ENCODE measurements at regions not wholly inside any gene's neighbourhood (a gene's known extent, or its start where the extent isn't known, plus 50 kb on each side); places are given as distances from the start of the nearest gene placed in this dataset.

DNA sequence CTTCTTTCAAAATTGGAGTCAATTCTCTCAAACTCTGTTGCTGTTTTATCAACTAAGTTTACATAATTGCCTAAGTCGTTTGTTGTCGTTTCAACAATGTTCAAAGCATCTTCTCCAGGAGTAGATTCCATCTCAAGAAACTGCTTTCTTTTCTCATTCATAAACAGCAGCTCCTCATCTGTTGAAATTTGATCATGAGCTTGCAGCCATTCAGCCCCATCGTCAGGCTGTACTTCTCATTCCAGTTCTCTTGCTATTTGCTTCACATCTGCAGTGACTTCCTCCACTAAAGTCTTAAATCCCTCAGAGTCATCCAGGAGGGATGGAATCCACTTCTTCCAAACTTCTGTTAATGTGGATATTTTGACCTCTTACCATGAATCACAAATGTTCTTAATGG lies 230.6 kb downstream of the IRF8 start:
- WGBS, 2 donors (ENCODE audit: extremely low coverage in 2 of 2, insufficient read length in 2 of 2, insufficient replicate concordance in 1 of 2), result no CpG with 5 or more reads among the region's 3 CpGs
- H4K8ac ChIP-seq (ENCODE audit: low read depth, low read length), result no peak overlapping the region
- H4K91ac ChIP-seq (ENCODE audit: low read depth, low read length, poor library complexity), result no peak overlapping the region
- H2BK12ac ChIP-seq (ENCODE audit: low read length), result no peak overlapping the region
- no peak overlapping the region for H3K4ac ChIP-seq (ENCODE audit: low read length)
- no peak overlapping the region for H2AK5ac ChIP-seq (ENCODE audit: low read depth, low read length)
- no peak overlapping the region for H3K4me3 ChIP-seq (ENCODE audit: low read length in 2 of 2)
- H2BK5ac ChIP-seq (ENCODE audit: low read length), result no peak overlapping the region
- no peak overlapping the region for H3K4me2 ChIP-seq (ENCODE audit: insufficient read depth, low read length, poor library complexity, severe bottlenecking)
- H3K18ac ChIP-seq (ENCODE audit: low read length), result no peak overlapping the region
- H3K4me1 ChIP-seq (ENCODE audit: control insufficient read depth in 2 of 2, insufficient read depth in 1 of 2, low read depth in 1 of 2, low read length in 2 of 2), result no peaks in the 10 kb centered on the region
- no peak overlapping the region for H3K27ac ChIP-seq (replicated peaks; ENCODE audit: low read length)
- H3K9me3 ChIP-seq (replicated peaks in 1 of 2; ENCODE audit: control insufficient read depth in 2 of 2, insufficient read depth in 1 of 2, low read depth in 1 of 2, low read length in 2 of 2), result no peaks in the 10 kb centered on the region
- no peak overlapping the region for H3K14ac ChIP-seq (ENCODE audit: low read length)
- H3K23ac ChIP-seq (ENCODE audit: low read depth, low read length, poor library complexity), result no peak overlapping the region
- H3K9ac ChIP-seq (ENCODE audit: low read depth, low read length, poor library complexity), result no peak overlapping the region
- H3K27me3 ChIP-seq (ENCODE audit: control insufficient read depth in 3 of 3, insufficient read depth in 3 of 3, low read depth in 1 of 3, low read length in 3 of 3), result peaks cover 0 to 10% (median 0%) of the 10 kb centered on the region in 3 experiments
- no peaks in the 10 kb centered on the region for H3K36me3 ChIP-seq (replicated peaks in 1 of 2; ENCODE audit: control insufficient read depth in 2 of 2, insufficient read depth in 2 of 2, low read length in 2 of 2)
- H2BK120ac ChIP-seq (ENCODE audit: low read depth, low read length), result no peak overlapping the region
- no peak overlapping the region for H2BK15ac ChIP-seq (ENCODE audit: low read length)
- no peak overlapping the region for H2AFZ ChIP-seq (ENCODE audit: low read length)
- DNase-seq (ENCODE audit: low spot score), result no peak
- no peaks in the 10 kb centered on the region for H3K79me1 ChIP-seq (ENCODE audit: low read depth, low read length)

DNA sequence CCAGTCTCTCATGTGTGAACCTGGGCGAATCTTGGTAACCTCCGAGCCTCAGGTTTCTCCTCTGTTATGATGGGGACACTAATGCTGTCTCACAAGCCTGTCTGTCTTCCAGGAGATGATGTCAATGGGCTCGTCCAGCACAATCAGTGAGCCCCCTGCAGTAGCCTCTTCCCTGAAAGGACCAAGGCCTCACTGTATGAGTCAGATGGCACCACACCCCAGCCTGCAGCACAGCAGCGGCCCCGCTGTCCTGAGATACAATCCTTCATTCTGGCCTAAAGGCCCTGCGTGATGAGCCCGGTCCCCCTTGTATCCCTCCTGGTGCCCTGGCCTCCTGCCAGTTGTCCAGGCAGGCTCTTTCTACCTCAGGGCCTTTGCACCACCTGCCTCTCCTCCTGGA lies 234.4 kb downstream of the IRF8 start:
- peak overlapping the region; percentile 15 for H3K18ac ChIP-seq (ENCODE audit: low read length)
- H3K4me3 ChIP-seq (ENCODE audit: low read length in 2 of 2), result no peak overlapping the region
- no CpG with 5 or more reads among the region's 7 CpGs for WGBS, 2 donors (ENCODE audit: extremely low coverage in 2 of 2, insufficient read length in 2 of 2, insufficient replicate concordance in 1 of 2)
- peaks cover 0 to 3% (median 0%) of the 10 kb centered on the region in 3 experiments for H3K27me3 ChIP-seq (ENCODE audit: control insufficient read depth in 3 of 3, insufficient read depth in 3 of 3, low read depth in 1 of 3, low read length in 3 of 3)
- H3K4me2 ChIP-seq (ENCODE audit: insufficient read depth, low read length, poor library complexity, severe bottlenecking), result no peak overlapping the region
- H3K79me1 ChIP-seq (ENCODE audit: low read depth, low read length), result no peaks in the 10 kb centered on the region
- H2AK5ac ChIP-seq (ENCODE audit: low read depth, low read length), result no peak overlapping the region
- no peaks in the 10 kb centered on the region for H3K36me3 ChIP-seq (replicated peaks in 1 of 2; ENCODE audit: control insufficient read depth in 2 of 2, insufficient read depth in 2 of 2, low read length in 2 of 2)
- peaks cover 0 to 3% of the 10 kb centered on the region in 2 donors for H3K9me3 ChIP-seq (replicated peaks in 1 of 2; ENCODE audit: control insufficient read depth in 2 of 2, insufficient read depth in 1 of 2, low read depth in 1 of 2, low read length in 2 of 2)
- H2BK15ac ChIP-seq (ENCODE audit: low read length), result no peak overlapping the region
- H3K9ac ChIP-seq (ENCODE audit: low read depth, low read length, poor library complexity), result no peak overlapping the region
- DNase-seq (ENCODE audit: low spot score), result no peak
- no peak overlapping the region for H2BK5ac ChIP-seq (ENCODE audit: low read length)
- H2BK12ac ChIP-seq (ENCODE audit: low read length), result no peak overlapping the region
- no peak overlapping the region for H3K14ac ChIP-seq (ENCODE audit: low read length)
- H3K4ac ChIP-seq (ENCODE audit: low read length), result no peak overlapping the region
- H2BK120ac ChIP-seq (ENCODE audit: low read depth, low read length), result no peak overlapping the region
- H3K27ac ChIP-seq (replicated peaks; ENCODE audit: low read length), result no peak overlapping the region
- no peak overlapping the region for H4K91ac ChIP-seq (ENCODE audit: low read depth, low read length, poor library complexity)
- no peaks in the 10 kb centered on the region for H3K4me1 ChIP-seq (ENCODE audit: control insufficient read depth in 2 of 2, insufficient read depth in 1 of 2, low read depth in 1 of 2, low read length in 2 of 2)
- no peak overlapping the region for H4K8ac ChIP-seq (ENCODE audit: low read depth, low read length)
- no peak overlapping the region for H2AFZ ChIP-seq (ENCODE audit: low read length)
- H3K23ac ChIP-seq (ENCODE audit: low read depth, low read length, poor library complexity), result no peak overlapping the region

DNA sequence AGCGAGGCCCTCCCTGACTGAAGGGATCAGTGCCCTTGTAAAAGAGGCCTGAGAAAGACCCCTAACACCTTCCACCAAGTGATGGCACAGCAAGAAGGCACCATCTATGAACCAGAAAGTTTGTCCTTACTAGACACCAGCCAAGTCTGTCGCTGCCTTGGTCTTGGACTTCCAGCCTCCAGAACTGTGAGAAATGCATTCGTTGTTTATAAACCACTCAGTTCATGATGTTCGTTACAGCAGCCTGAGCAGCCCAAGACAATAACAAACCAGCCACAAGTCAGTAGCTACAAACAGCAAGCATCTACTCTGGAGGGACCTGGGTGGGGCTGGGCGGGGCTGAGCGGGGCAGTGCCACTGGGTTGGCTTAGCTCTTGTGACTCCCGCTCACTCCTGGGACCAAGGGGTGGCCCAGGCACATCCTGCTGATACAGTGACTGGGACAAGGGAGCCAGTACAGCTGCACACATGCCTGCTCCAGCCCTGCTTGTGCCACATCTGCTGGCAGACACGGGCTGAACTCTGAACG lies 234.9 kb downstream of the IRF8 start:
- no CpG with 5 or more reads among the region's 9 CpGs for WGBS, 2 donors (ENCODE audit: extremely low coverage in 2 of 2, insufficient read length in 2 of 2, insufficient replicate concordance in 1 of 2)
- H3K18ac ChIP-seq (ENCODE audit: low read length), result peak overlapping the region; percentile 45
- H3K36me3 ChIP-seq (replicated peaks in 1 of 2; ENCODE audit: control insufficient read depth in 2 of 2, insufficient read depth in 2 of 2, low read length in 2 of 2), result no peaks in the 10 kb centered on the region
- no peak overlapping the region for H4K91ac ChIP-seq (ENCODE audit: low read depth, low read length, poor library complexity)
- H2BK120ac ChIP-seq (ENCODE audit: low read depth, low read length), result no peak overlapping the region
- no peak overlapping the region for H3K4me2 ChIP-seq (ENCODE audit: insufficient read depth, low read length, poor library complexity, severe bottlenecking)
- no peak overlapping the region for H2AFZ ChIP-seq (ENCODE audit: low read length)
- no peak for DNase-seq (ENCODE audit: low spot score)
- H3K9ac ChIP-seq (ENCODE audit: low read depth, low read length, poor library complexity), result no peak overlapping the region
- H2BK5ac ChIP-seq (ENCODE audit: low read length), result no peak overlapping the region
- no peaks in the 10 kb centered on the region for H3K4me1 ChIP-seq (ENCODE audit: control insufficient read depth in 2 of 2, insufficient read depth in 1 of 2, low read depth in 1 of 2, low read length in 2 of 2)
- no peak overlapping the region for H3K4ac ChIP-seq (ENCODE audit: low read length)
- H3K23ac ChIP-seq (ENCODE audit: low read depth, low read length, poor library complexity), result peak overlapping the region; percentile 6
- peaks cover 0 to 3% (median 0%) of the 10 kb centered on the region in 3 experiments for H3K27me3 ChIP-seq (ENCODE audit: control insufficient read depth in 3 of 3, insufficient read depth in 3 of 3, low read depth in 1 of 3, low read length in 3 of 3)
- H2BK15ac ChIP-seq (ENCODE audit: low read length), result no peak overlapping the region
- no peaks in the 10 kb centered on the region for H3K79me1 ChIP-seq (ENCODE audit: low read depth, low read length)
- H3K27ac ChIP-seq (replicated peaks; ENCODE audit: low read length), result no peak overlapping the region
- no peak overlapping the region for H2AK5ac ChIP-seq (ENCODE audit: low read depth, low read length)
- peak overlapping the region in 1 of 2 donors; percentile 38 for H3K4me3 ChIP-seq (ENCODE audit: low read length in 2 of 2)
- H4K8ac ChIP-seq (ENCODE audit: low read depth, low read length), result no peak overlapping the region
- no peak overlapping the region for H3K14ac ChIP-seq (ENCODE audit: low read length)
- H2BK12ac ChIP-seq (ENCODE audit: low read length), result peak overlapping the region; percentile 64
- H3K9me3 ChIP-seq (replicated peaks in 1 of 2; ENCODE audit: control insufficient read depth in 2 of 2, insufficient read depth in 1 of 2, low read depth in 1 of 2, low read length in 2 of 2), result peaks cover 0 to 3% of the 10 kb centered on the region in 2 donors

DNA sequence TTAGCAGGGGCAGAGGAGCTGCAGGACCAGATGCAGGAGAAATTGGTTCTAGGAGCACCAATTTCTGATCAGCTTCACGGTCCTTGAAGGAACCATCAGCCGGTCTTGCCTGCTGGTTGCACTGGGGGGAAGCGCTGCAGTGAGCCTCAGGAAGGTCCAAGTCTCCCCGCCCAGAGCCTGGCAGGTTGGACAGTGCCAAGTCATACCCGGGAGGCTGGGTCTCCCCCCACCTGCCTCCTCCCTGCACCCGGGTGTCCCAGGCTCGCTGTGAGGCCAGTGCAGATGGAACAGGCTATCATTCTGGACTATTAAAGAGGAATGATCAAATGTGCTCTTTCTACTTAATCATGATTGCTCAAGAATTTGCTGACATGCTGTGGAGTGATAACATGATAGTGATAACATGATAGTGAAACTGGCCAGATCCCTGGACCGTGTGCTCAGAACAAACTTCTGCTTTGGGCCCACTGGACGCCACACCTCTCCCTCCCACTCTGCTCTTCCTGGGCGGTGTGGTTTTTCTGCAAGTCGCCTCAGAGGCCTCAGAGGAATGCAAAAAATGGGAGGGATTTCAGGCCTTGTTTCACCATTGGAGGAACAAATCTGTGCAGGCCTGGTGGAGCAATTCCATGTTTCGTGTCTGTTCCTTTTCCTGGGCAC lies 236.0 kb downstream of the IRF8 start:
- H2AFZ ChIP-seq (ENCODE audit: low read length), result no peak overlapping the region
- no CpG with 5 or more reads among the region's 12 CpGs for WGBS, 2 donors (ENCODE audit: extremely low coverage in 2 of 2, insufficient read length in 2 of 2, insufficient replicate concordance in 1 of 2)
- H3K36me3 ChIP-seq (replicated peaks in 1 of 2; ENCODE audit: control insufficient read depth in 2 of 2, insufficient read depth in 2 of 2, low read length in 2 of 2), result no peaks in the 10 kb centered on the region
- H3K9me3 ChIP-seq (replicated peaks in 1 of 2; ENCODE audit: control insufficient read depth in 2 of 2, insufficient read depth in 1 of 2, low read depth in 1 of 2, low read length in 2 of 2), result peaks cover 0 to 3% of the 10 kb centered on the region in 2 donors
- no peaks in the 10 kb centered on the region for H3K79me1 ChIP-seq (ENCODE audit: low read depth, low read length)
- H2AK5ac ChIP-seq (ENCODE audit: low read depth, low read length), result no peak overlapping the region
- peaks cover 0 to 3% (median 0%) of the 10 kb centered on the region in 3 experiments for H3K27me3 ChIP-seq (ENCODE audit: control insufficient read depth in 3 of 3, insufficient read depth in 3 of 3, low read depth in 1 of 3, low read length in 3 of 3)
- H3K4me3 ChIP-seq (ENCODE audit: low read length in 2 of 2), result no peak overlapping the region
- H3K27ac ChIP-seq (replicated peaks; ENCODE audit: low read length), result no peak overlapping the region
- no peak overlapping the region for H4K91ac ChIP-seq (ENCODE audit: low read depth, low read length, poor library complexity)
- no peak overlapping the region for H2BK5ac ChIP-seq (ENCODE audit: low read length)
- H3K14ac ChIP-seq (ENCODE audit: low read length), result no peak overlapping the region
- H3K23ac ChIP-seq (ENCODE audit: low read depth, low read length, poor library complexity), result peak overlapping the region; percentile 9
- H2BK12ac ChIP-seq (ENCODE audit: low read length), result no peak overlapping the region
- no peak overlapping the region for H4K8ac ChIP-seq (ENCODE audit: low read depth, low read length)
- H3K4me1 ChIP-seq (ENCODE audit: control insufficient read depth in 2 of 2, insufficient read depth in 1 of 2, low read depth in 1 of 2, low read length in 2 of 2), result no peaks in the 10 kb centered on the region
- no peak overlapping the region for H2BK120ac ChIP-seq (ENCODE audit: low read depth, low read length)
- no peak overlapping the region for H3K4me2 ChIP-seq (ENCODE audit: insufficient read depth, low read length, poor library complexity, severe bottlenecking)
- H3K9ac ChIP-seq (ENCODE audit: low read depth, low read length, poor library complexity), result no peak overlapping the region
- H3K4ac ChIP-seq (ENCODE audit: low read length), result no peak overlapping the region
- no peak overlapping the region for H2BK15ac ChIP-seq (ENCODE audit: low read length)
- no peak for DNase-seq (ENCODE audit: low spot score)
- H3K18ac ChIP-seq (ENCODE audit: low read length), result no peak overlapping the region
